K562 (cell line): ENCODE measurements at regions not wholly inside any gene's neighbourhood (a gene's known extent, or its start where the extent isn't known, plus 50 kb on each side); places are given as distances from the start of the nearest gene placed in this dataset.

Experiments used
- ATAC-seq: fragments of 200-7000 bp; cut with Tn5 transposase; 3 replicates; pipeline ENCODE4 v1.9.1; 2020; ENCODE audit warnings: moderate library complexity
- BruUV-seq: library from RNA; stranded (reverse); fragments of 400-500 nt; replicated peaks from 2 replicates; lab custom pipeline; 2021; lab: Mats Ljungman, UMichigan
- CTCF ChIA-PET: fragments of 300-600 bp; formaldehyde crosslinking; extraction: SDS; loops from one replicate; lab custom pipeline; 2021; ENCODE audit warnings: low intra/inter-chr PET ratio; lab: Yijun Ruan, JAX
- POLR2A ChIA-PET: fragments of 300-600, 350-650 bp; sonication (Branson Sonifier 250); formaldehyde crosslinking; extraction: SDS; loops from one replicate; lab custom pipeline; 2021; ENCODE audit warnings: antibody characterized with exemption, inconsistent platforms; lab: Yijun Ruan, JAX
- DNase-seq, 4 experiments: peaks; one replicate each; pipeline versions ENCODE4 v3.0.0 to v3.0.0-alpha.2; 2011 to 2018; ENCODE audit warnings: low spot score in 3 of 4, mixed read lengths in 3 of 4; ENCODE audit errors: extremely low read depth in 1 of 4
- FAIRE-seq: peaks from 2 replicates; lab custom pipeline; 2011; peaks lifted over from hg19 to GRCh38; lab: Jason Lieb, UNC
- H2AFZ ChIP-seq: 2 replicates; pipeline ENCODE4 v1.6.0; 2011; ENCODE audit warnings: low read depth, low read length, control low read depth, inconsistent platforms
- H3K27ac ChIP-seq: fragments of 200-600 bp; 3 replicates; pipeline ENCODE4 v1.8.0; 2011; ENCODE audit warnings: low read depth, mild to moderate bottlenecking, control low read depth, inconsistent platforms, low read length, moderate library complexity, mixed read lengths; ENCODE audit errors: extremely low read depth
- H3K27me3 ChIP-seq, 2 experiments: fragments of 300-600 bp in 1 of 2; 2 replicates in 1 of 2; 3 replicates in 1 of 2; pipeline versions ENCODE4 v1.6.0 to v1.8.0; 2011; ENCODE audit warnings: inconsistent platforms in 2 of 2, low read length in 2 of 2, mild to moderate bottlenecking in 1 of 2, mixed read lengths in 1 of 2, moderate library complexity in 1 of 2; ENCODE audit not compliant: control insufficient read depth in 2 of 2, insufficient read depth in 2 of 2
- H3K36me3 ChIP-seq: fragments of 300-600 bp; 3 replicates; pipeline ENCODE4 v1.8.0; 2011; ENCODE audit warnings: mild to moderate bottlenecking, low read length, inconsistent platforms; ENCODE audit not compliant: control insufficient read depth, insufficient read depth
- H3K4me1 ChIP-seq, 2 experiments: fragments of 200-600 bp in 1 of 2; replicated peaks in 1 of 2; 2 replicates in 1 of 2; 3 replicates in 1 of 2; pipeline versions ENCODE4 v1.5.1 to v1.8.0; 2011; ENCODE audit warnings: inconsistent platforms in 2 of 2, low read length in 2 of 2, mild to moderate bottlenecking in 1 of 2, mixed read lengths in 1 of 2, moderate library complexity in 1 of 2; ENCODE audit not compliant: control insufficient read depth in 2 of 2, insufficient read depth in 2 of 2
- H3K4me2 ChIP-seq: 2 replicates; pipeline ENCODE4 v1.6.1; 2011; ENCODE audit warnings: low read length, control low read depth, inconsistent platforms, mixed read lengths; ENCODE audit not compliant: insufficient read depth
- H3K4me3 ChIP-seq: fragments of 200-600 bp; sonication (generic), shearing (Covaris generic); 2 replicates; pipeline ENCODE4 v1.5.1; 2016; ENCODE audit warnings: control low read depth, inconsistent platforms
- H3K79me2 ChIP-seq: fragments of 200-600 bp; 3 replicates; pipeline ENCODE4 v1.8.0; 2011; ENCODE audit warnings: low read length, inconsistent platforms; ENCODE audit not compliant: control insufficient read depth, insufficient read depth
- H3K9ac ChIP-seq, 2 experiments: 2 replicates each; pipeline versions ENCODE4 v1.6.0 to v1.6.1; 2011; ENCODE audit warnings: low read depth in 2 of 2, low read length in 2 of 2, control low read depth in 1 of 2, inconsistent platforms in 1 of 2, mild to moderate bottlenecking in 1 of 2, mixed read lengths in 1 of 2; ENCODE audit not compliant: insufficient read depth in 1 of 2
- H3K9me1 ChIP-seq: one replicate; pipeline ENCODE4 v1.6.0; 2011; ENCODE audit warnings: inconsistent platforms, mild to moderate bottlenecking, low read length, moderate library complexity; ENCODE audit not compliant: control insufficient read depth, insufficient read depth
- H3K9me3 ChIP-seq: replicated peaks from 2 replicates; pipeline ENCODE4 v1.5.1; 2011; ENCODE audit warnings: low read depth, low read length, inconsistent platforms; ENCODE audit not compliant: control insufficient read depth, insufficient read depth
- H4K20me1 ChIP-seq: replicated peaks from 2 replicates; pipeline ENCODE4 v1.6.1; 2011; ENCODE audit warnings: low read length, inconsistent platforms, mixed read lengths; ENCODE audit not compliant: control insufficient read depth, insufficient read depth
- ID3 ChIP-seq, 2 experiments: fragments of 250-450 bp in 1 of 2; fragments of 450-650 bp in 1 of 2; sonication (Bioruptor Pico) in 1 of 2; IDR thresholded peaks; 2 replicates each; pipeline versions ENCODE4 v1.6.1 to v1.8.0; 2016 to 2021; ENCODE audit warnings: mild to moderate bottlenecking in 2 of 2, moderate library complexity in 2 of 2, missing compliant biosample characterization in 1 of 2, missing genetic modification characterization in 1 of 2
- KDM4B ChIP-seq, 2 experiments: fragments of 450-650 bp in 1 of 2; sonication (generic) in 1 of 2; IDR thresholded peaks; 2 replicates each; pipeline ENCODE4 v1.6.1; 2016 to 2017; ENCODE audit warnings: borderline replicate concordance in 2 of 2, antibody characterized with exemption in 1 of 2, low read depth in 1 of 2, mild to moderate bottlenecking in 1 of 2
- VEZF1 ChIP-seq: fragments of 200-800 bp; sonication (Bioruptor generic); IDR thresholded peaks from 2 replicates; pipeline ENCODE4 v1.6.1; 2017; ENCODE audit warnings: missing genetic modification characterization, missing compliant biosample characterization
- ZNF277 ChIP-seq: fragments of 250-450 bp; sonication (Bioruptor Pico); IDR thresholded peaks from 2 replicates; pipeline ENCODE4 v1.8.0; 2022; ENCODE audit warnings: inconsistent platforms, mild to moderate bottlenecking, moderate library complexity, borderline replicate concordance
- WGBS: fragments of 100-300 bp; shearing (Covaris generic); methylation state at CpG from one replicate; pipeline ENCODE4 v1.1.6; 2016; ENCODE audit warnings: low coverage, mixed read lengths; ENCODE audit not compliant: insufficient coverage; ENCODE audit errors: missing lambda C conversion rate; 5-methylcytosine and 5-hydroxymethylcytosine counted together
- in situ Hi-C: fragments of 300-500 bp; cut with MboI; formaldehyde crosslinking; loops from 4 replicates; pipeline ENCODE4 v1.15.0; 2018; ENCODE audit warnings: inconsistent platforms, mixed read lengths
- intact Hi-C: fragments of 100-400 bp; cut with micrococcal nuclease; formaldehyde crosslinking; loops from 2 replicates; pipeline ENCODE4 v1.14.2; 2022

- TF ChIP-seq VEZF1 = no peak
- TF ChIP-seq KDM4B (IDR thresholded peaks at IDR 0.05; ENCODE audit: borderline replicate concordance in 2 of 2, low read depth in 1 of 2) = no peak
- no peak for TF ChIP-seq ID3 (CRISPR knock-in tag; IDR thresholded peaks at IDR 0.05)
- TF ChIP-seq ID3 (tag; IDR thresholded peaks at IDR 0.05) = no peak
- TF ChIP-seq ZNF277 = no peak
- 41% methylated on average over 3 of the region's 3 CpGs for WGBS
- H2AFZ ChIP-seq = no peak overlapping the region
- H3K4me1 ChIP-seq = no peaks in the 10 kb centered on the region
- ATAC-seq (no peak), DNase-seq (no peak), FAIRE-seq (no peak)
- H3K9me1 ChIP-seq = no peaks in the 10 kb centered on the region
- no peak overlapping the region for H3K4me3 ChIP-seq
- no peak overlapping the region for H3K27ac ChIP-seq
- CTCF ChIA-PET = no interaction called here
- H4K20me1 ChIP-seq = no peaks in the 10 kb centered on the region
- POLR2A ChIA-PET = no interaction called here
- H3K4me2 ChIP-seq = no peak overlapping the region
- no peak overlapping the region for H3K9ac ChIP-seq
- intact Hi-C loops = no loop called here
- no peaks in the 10 kb centered on the region for H3K36me3 ChIP-seq
- no peaks in the 10 kb centered on the region for H3K27me3 ChIP-seq
- no TSS peak for BruUV-seq
- no peaks in the 10 kb centered on the region for H3K9me3 ChIP-seq
- in situ Hi-C loops = no loop called here
- no peaks in the 10 kb centered on the region for H3K79me2 ChIP-seq
Observed at GRCh38 chr3:106070187-106070586, 201.4 kb upstream of the CBLB start.
